ENCODE measurements at regions not wholly inside any gene's neighbourhood (a gene's known extent, or its start where the extent isn't known, plus 50 kb on each side); places are given as distances from the start of the nearest gene placed in this dataset.

- Histone ChIP-seq H3K9me3 (replicated peaks in 1 of 2; ENCODE audit: control insufficient read depth in 2 of 2, insufficient read depth in 1 of 2, low read depth in 1 of 2, low read length in 2 of 2) (no peaks in the 10 kb centered on the region), H2BK12ac (ENCODE audit: low read length) (no peak overlapping the region), H4K91ac (ENCODE audit: low read depth, low read length, poor library complexity) (no peak overlapping the region), H4K8ac (ENCODE audit: low read depth, low read length) (no peak overlapping the region), H2AFZ (ENCODE audit: low read length) (no peak overlapping the region), H3K27ac (replicated peaks; ENCODE audit: low read length) (no peak overlapping the region), H2BK15ac (ENCODE audit: low read length) (no peak overlapping the region), H2BK5ac (ENCODE audit: low read length) (no peak overlapping the region), H3K4me3 (ENCODE audit: low read length in 2 of 2) (no peak overlapping the region), H2BK120ac (ENCODE audit: low read depth, low read length) (no peak overlapping the region), H3K4me2 (ENCODE audit: insufficient read depth, low read length, poor library complexity, severe bottlenecking) (no peak overlapping the region), H3K9ac (ENCODE audit: low read depth, low read length, poor library complexity) (no peak overlapping the region), H3K4ac (ENCODE audit: low read length) (no peak overlapping the region), H3K14ac (ENCODE audit: low read length) (no peak overlapping the region), H3K79me1 (ENCODE audit: low read depth, low read length) (no peaks in the 10 kb centered on the region), H3K36me3 (replicated peaks in 1 of 2; ENCODE audit: control insufficient read depth in 2 of 2, insufficient read depth in 2 of 2, low read length in 2 of 2) (no peaks in the 10 kb centered on the region), H3K18ac (ENCODE audit: low read length) (no peak overlapping the region), H3K4me1 (ENCODE audit: control insufficient read depth in 2 of 2, insufficient read depth in 1 of 2, low read depth in 1 of 2, low read length in 2 of 2) (no peaks in the 10 kb centered on the region), H3K27me3 (ENCODE audit: control insufficient read depth in 3 of 3, insufficient read depth in 3 of 3, low read depth in 1 of 3, low read length in 3 of 3) (no peaks in the 10 kb centered on the region), H2AK5ac (ENCODE audit: low read depth, low read length) (no peak overlapping the region), H3K23ac (ENCODE audit: low read depth, low read length, poor library complexity) (no peak overlapping the region)
- no CpG with 5 or more reads among the region's 3 CpGs for WGBS, 2 donors (ENCODE audit: extremely low coverage in 2 of 2, insufficient read length in 2 of 2, insufficient replicate concordance in 1 of 2)
- no peak for DNase-seq (ENCODE audit: low spot score)
Measured at GRCh38 chr1:218796773-218797172, 376.9 kb upstream of the LYPLAL1 start.

- Histone ChIP-seq H2AFZ (ENCODE audit: low read length) (no peak overlapping the region), H3K27me3 (ENCODE audit: control insufficient read depth in 3 of 3, insufficient read depth in 3 of 3, low read depth in 1 of 3, low read length in 3 of 3) (no peaks in the 10 kb centered on the region), H2BK12ac (ENCODE audit: low read length) (no peak overlapping the region), H3K4ac (ENCODE audit: low read length) (no peak overlapping the region), H3K9me3 (replicated peaks in 1 of 2; ENCODE audit: control insufficient read depth in 2 of 2, insufficient read depth in 1 of 2, low read depth in 1 of 2, low read length in 2 of 2) (peaks cover 0 to 4% of the 10 kb centered on the region in 2 donors), H2AK5ac (ENCODE audit: low read depth, low read length) (no peak overlapping the region), H2BK15ac (ENCODE audit: low read length) (no peak overlapping the region), H3K4me2 (ENCODE audit: insufficient read depth, low read length, poor library complexity, severe bottlenecking) (no peak overlapping the region), H3K79me1 (ENCODE audit: low read depth, low read length) (no peaks in the 10 kb centered on the region), H3K14ac (ENCODE audit: low read length) (no peak overlapping the region), H4K8ac (ENCODE audit: low read depth, low read length) (no peak overlapping the region), H4K91ac (ENCODE audit: low read depth, low read length, poor library complexity) (no peak overlapping the region), H3K18ac (ENCODE audit: low read length) (no peak overlapping the region), H3K27ac (replicated peaks; ENCODE audit: low read length) (no peak overlapping the region), H3K23ac (ENCODE audit: low read depth, low read length, poor library complexity) (no peak overlapping the region), H2BK120ac (ENCODE audit: low read depth, low read length) (no peak overlapping the region), H3K36me3 (replicated peaks in 1 of 2; ENCODE audit: control insufficient read depth in 2 of 2, insufficient read depth in 2 of 2, low read length in 2 of 2) (no peaks in the 10 kb centered on the region), H3K4me1 (ENCODE audit: control insufficient read depth in 2 of 2, insufficient read depth in 1 of 2, low read depth in 1 of 2, low read length in 2 of 2) (no peaks in the 10 kb centered on the region), H3K4me3 (ENCODE audit: low read length in 2 of 2) (no peak overlapping the region), H2BK5ac (ENCODE audit: low read length) (no peak overlapping the region), H3K9ac (ENCODE audit: low read depth, low read length, poor library complexity) (no peak overlapping the region)
- no CpG with 5 or more reads among the region's 3 CpGs for whole genome bisulfite sequencing, 2 donors (ENCODE audit: extremely low coverage in 2 of 2, insufficient read length in 2 of 2, insufficient replicate concordance in 1 of 2)
- DNase-seq (ENCODE audit: low spot score): no peak
Measured at GRCh38 chr1:218802799-218803198, 370.9 kb upstream of the LYPLAL1 start.

GRCh38 chr1:218803351-218803997 lies 370.2 kb upstream of the LYPLAL1 start:
- Histone ChIP-seq H2AFZ (ENCODE audit: low read length) (no peak overlapping the region), H3K4me3 (ENCODE audit: low read length in 2 of 2) (no peak overlapping the region), H4K8ac (ENCODE audit: low read depth, low read length) (no peak overlapping the region)

GRCh38 chr1:218804014-218804785 lies 369.5 kb upstream of the LYPLAL1 start:
- Histone ChIP-seq H2AK5ac (ENCODE audit: low read depth, low read length) (no peak overlapping the region), H3K4me2 (ENCODE audit: insufficient read depth, low read length, poor library complexity, severe bottlenecking) (no peak overlapping the region), H3K27ac (replicated peaks; ENCODE audit: low read length) (no peak overlapping the region), H3K4ac (ENCODE audit: low read length) (no peak overlapping the region), H3K14ac (ENCODE audit: low read length) (no peak overlapping the region), H3K4me1 (ENCODE audit: control insufficient read depth in 2 of 2, insufficient read depth in 1 of 2, low read depth in 1 of 2, low read length in 2 of 2) (no peaks in the 10 kb centered on the region), H3K79me1 (ENCODE audit: low read depth, low read length) (no peaks in the 10 kb centered on the region), H3K27me3 (ENCODE audit: control insufficient read depth in 3 of 3, insufficient read depth in 3 of 3, low read depth in 1 of 3, low read length in 3 of 3) (no peaks in the 10 kb centered on the region), H4K8ac (ENCODE audit: low read depth, low read length) (no peak overlapping the region), H3K9me3 (replicated peaks in 1 of 2; ENCODE audit: control insufficient read depth in 2 of 2, insufficient read depth in 1 of 2, low read depth in 1 of 2, low read length in 2 of 2) (peaks cover 0 to 4% of the 10 kb centered on the region in 2 donors), H2BK12ac (ENCODE audit: low read length) (no peak overlapping the region), H4K91ac (ENCODE audit: low read depth, low read length, poor library complexity) (no peak overlapping the region), H3K4me3 (ENCODE audit: low read length in 2 of 2) (no peak overlapping the region), H2AFZ (ENCODE audit: low read length) (no peak overlapping the region), H3K23ac (ENCODE audit: low read depth, low read length, poor library complexity) (no peak overlapping the region), H3K18ac (ENCODE audit: low read length) (no peak overlapping the region), H3K36me3 (replicated peaks in 1 of 2; ENCODE audit: control insufficient read depth in 2 of 2, insufficient read depth in 2 of 2, low read length in 2 of 2) (no peaks in the 10 kb centered on the region), H2BK15ac (ENCODE audit: low read length) (no peak overlapping the region), H2BK5ac (ENCODE audit: low read length) (no peak overlapping the region), H2BK120ac (ENCODE audit: low read depth, low read length) (no peak overlapping the region), H3K9ac (ENCODE audit: low read depth, low read length, poor library complexity) (no peak overlapping the region)
- DNase-seq (ENCODE audit: low spot score): no peak

More at GRCh38 chr1:218803351-218803997, 370.2 kb upstream of the LYPLAL1 start:
- no peaks in the 10 kb centered on the region for H3K27me3 ChIP-seq (ENCODE audit: control insufficient read depth in 3 of 3, insufficient read depth in 3 of 3, low read depth in 1 of 3, low read length in 3 of 3)
- no peaks in the 10 kb centered on the region for H3K36me3 ChIP-seq (replicated peaks in 1 of 2; ENCODE audit: control insufficient read depth in 2 of 2, insufficient read depth in 2 of 2, low read length in 2 of 2)
- H2BK120ac ChIP-seq (ENCODE audit: low read depth, low read length): no peak overlapping the region
- no peak overlapping the region for H2BK12ac ChIP-seq (ENCODE audit: low read length)
- H3K9me3 ChIP-seq (replicated peaks in 1 of 2; ENCODE audit: control insufficient read depth in 2 of 2, insufficient read depth in 1 of 2, low read depth in 1 of 2, low read length in 2 of 2): peaks cover 0 to 4% of the 10 kb centered on the region in 2 donors
- H3K14ac ChIP-seq (ENCODE audit: low read length): no peak overlapping the region
- no peak overlapping the region for H2AK5ac ChIP-seq (ENCODE audit: low read depth, low read length)
- no peak overlapping the region for H4K91ac ChIP-seq (ENCODE audit: low read depth, low read length, poor library complexity)
- no CpG with 5 or more reads among the region's 3 CpGs for WGBS, 2 donors (ENCODE audit: extremely low coverage in 2 of 2, insufficient read length in 2 of 2, insufficient replicate concordance in 1 of 2)
- DNase-seq (ENCODE audit: low spot score): no peak
- H2BK5ac ChIP-seq (ENCODE audit: low read length): no peak overlapping the region
- no peak overlapping the region for H3K18ac ChIP-seq (ENCODE audit: low read length)
- H2BK15ac ChIP-seq (ENCODE audit: low read length): no peak overlapping the region
- no peaks in the 10 kb centered on the region for H3K4me1 ChIP-seq (ENCODE audit: control insufficient read depth in 2 of 2, insufficient read depth in 1 of 2, low read depth in 1 of 2, low read length in 2 of 2)
- H3K4ac ChIP-seq (ENCODE audit: low read length): no peak overlapping the region
- H3K4me2 ChIP-seq (ENCODE audit: insufficient read depth, low read length, poor library complexity, severe bottlenecking): no peak overlapping the region
- no peaks in the 10 kb centered on the region for H3K79me1 ChIP-seq (ENCODE audit: low read depth, low read length)
- no peak overlapping the region for H3K23ac ChIP-seq (ENCODE audit: low read depth, low read length, poor library complexity)
- no peak overlapping the region for H3K27ac ChIP-seq (replicated peaks; ENCODE audit: low read length)
- H3K9ac ChIP-seq (ENCODE audit: low read depth, low read length, poor library complexity): no peak overlapping the region
